ENCODE measurements at regions not wholly inside any gene's neighbourhood (a gene's known extent, or its start where the extent isn't known, plus 50 kb on each side); places are given as distances from the start of the nearest gene placed in this dataset.

DNA sequence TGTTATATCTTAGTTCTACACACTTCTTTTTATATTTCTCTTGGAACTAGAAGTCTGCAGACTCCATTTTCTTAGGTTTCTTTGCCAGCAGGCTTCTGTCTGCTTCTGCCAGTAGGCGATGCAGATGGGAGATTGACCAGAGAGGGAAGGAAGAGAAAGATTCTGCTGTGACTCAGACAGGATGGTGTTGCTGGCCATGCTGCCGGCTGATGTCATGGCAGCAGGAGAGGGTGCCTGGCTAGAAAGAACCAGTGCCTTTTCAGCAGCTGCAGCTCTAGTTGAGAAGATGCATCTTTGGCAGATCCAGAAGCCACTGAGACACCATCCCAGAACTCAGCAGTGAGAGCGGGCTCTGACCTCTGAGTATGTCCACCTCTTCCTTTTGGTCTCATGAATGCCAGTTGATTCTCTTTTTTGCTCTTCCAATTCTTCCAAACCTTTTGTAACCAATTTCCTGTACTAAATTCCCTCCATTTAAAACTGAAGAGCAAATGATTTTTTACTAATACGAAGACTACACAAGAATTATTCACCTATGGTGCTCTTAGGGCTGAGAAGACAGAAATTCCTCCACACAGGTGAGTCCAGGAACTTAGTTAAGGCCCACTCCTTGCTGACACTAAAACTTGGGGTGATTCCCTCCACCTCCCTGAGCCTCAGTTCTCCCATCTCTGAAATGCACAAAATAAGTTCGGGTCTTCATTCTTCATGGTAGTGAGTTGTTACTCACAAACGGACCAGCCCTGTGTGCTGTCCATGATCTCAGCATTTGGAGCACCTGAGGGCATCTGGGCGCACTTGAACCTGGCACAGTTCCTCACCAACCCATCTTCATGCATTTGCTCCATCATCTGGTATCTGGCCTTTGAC lies 200.7 kb downstream of the MYCN start:
- DNase-seq = no peak

DNA sequence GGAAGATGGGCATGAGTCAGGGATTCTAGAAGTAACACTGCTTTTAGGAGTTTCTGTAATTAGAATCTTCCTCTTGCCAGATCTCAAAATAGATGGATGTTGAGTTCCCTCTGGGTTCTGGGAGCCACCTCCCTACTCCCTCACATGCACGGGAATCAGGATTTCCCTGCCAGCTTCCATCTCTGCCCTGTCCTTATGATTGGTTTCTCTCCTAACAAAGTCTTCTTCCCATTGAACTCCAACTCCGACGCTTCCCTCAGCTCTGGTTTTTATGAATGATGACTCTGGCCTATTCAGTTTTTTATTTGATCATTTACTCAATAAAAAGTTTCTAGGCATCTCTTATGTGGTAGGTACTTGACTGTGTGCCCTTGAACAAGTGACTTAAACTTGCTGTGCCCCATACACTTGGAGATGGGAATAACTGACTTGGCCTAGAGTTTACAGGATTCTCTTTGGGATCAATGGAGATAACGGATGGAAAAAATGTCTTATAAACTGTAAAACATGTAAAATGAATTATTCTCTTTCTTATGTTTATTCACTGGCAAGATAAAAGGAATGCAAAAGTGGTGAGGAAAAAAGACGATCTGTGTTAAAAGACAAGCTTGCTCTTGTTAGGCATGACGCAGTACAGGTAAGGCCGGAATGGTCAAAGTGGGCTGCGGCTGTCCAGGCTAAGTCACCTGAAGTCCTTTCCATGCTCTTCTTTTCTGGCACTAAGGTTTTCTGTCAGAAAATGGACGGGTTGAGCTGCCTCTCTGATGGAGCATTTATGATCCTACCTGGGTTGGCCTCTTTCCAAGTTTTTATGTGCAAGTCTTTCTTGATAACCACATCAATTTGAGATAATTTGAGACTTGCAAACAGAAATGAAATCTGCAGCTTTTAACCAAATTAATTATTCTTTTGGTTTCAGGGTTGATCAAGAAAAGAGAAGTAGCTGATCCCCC lies 199.6 kb downstream of the MYCN start:
- no peak for DNase-seq

DNA sequence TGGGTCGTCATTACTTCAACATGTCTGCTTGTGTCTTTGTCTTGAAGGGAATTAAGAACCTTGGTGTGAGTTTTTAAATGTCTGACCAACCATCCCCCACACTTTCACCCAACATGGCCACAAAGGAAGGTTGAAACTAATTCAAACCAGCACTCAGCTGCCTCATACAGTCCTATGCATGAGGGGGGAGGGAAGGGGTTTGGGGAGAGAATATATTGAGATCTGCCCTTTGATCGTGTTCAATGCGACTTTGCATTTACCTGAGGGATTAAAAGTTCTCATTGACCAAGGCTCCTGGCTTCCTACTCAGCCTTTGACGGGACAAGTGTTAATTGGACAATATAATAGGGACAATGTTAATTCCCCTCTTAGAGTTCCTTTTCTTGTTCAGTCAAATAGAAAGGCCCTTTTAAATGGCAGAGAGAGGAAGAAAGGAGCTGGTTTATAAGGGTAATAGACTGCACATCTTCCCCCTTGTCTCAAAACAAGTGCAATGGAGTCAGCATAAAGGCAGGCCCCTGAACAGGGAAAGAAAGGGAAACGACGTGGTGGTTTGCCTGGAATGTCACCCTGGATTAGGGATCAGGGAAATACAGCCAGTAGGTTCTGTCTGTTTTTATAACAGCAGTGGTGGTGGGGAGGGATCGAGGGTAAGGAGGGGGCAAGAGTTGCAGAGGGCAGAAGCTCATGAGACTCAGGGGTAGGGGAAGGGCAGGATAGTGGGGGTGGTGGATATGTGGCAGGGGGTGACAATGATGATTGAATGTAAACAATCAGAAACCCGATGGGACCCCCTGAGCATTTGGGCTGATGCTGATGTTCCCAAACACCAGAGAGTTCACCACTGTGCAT lies 198.7 kb downstream of the MYCN start:
- DNase-seq = no peak

DNA sequence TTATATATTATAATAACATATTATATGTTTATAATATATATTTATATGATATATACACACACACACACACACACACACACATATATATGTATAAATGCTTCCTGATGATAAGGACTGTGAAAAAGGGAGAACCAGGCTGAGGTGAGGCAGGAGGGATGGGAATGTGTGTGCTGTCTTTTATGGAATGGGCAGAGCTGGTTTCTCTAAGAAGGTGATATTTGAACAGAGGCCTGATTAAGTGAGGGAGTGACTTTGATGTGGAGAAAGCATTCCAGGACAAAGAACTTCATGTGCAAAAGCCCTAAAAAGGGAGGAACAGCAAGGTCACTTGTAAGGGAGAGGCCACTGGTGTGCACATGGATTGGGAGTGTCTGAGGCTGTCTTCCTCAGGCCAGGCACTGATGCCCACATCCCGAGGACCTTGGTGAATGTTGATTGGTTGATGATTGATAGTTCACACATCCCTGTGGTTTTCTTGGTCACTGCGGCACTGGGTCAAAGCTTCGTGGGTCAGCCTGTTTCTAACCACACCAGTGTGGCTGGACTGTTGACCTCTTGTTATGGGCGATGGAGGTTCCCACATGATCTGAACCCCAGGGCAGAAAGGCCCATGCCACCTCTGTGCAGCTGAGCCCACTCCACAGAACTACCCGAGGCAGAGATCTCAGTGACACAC lies 196.9 kb downstream of the MYCN start:
- no peak for DNase-seq

DNA sequence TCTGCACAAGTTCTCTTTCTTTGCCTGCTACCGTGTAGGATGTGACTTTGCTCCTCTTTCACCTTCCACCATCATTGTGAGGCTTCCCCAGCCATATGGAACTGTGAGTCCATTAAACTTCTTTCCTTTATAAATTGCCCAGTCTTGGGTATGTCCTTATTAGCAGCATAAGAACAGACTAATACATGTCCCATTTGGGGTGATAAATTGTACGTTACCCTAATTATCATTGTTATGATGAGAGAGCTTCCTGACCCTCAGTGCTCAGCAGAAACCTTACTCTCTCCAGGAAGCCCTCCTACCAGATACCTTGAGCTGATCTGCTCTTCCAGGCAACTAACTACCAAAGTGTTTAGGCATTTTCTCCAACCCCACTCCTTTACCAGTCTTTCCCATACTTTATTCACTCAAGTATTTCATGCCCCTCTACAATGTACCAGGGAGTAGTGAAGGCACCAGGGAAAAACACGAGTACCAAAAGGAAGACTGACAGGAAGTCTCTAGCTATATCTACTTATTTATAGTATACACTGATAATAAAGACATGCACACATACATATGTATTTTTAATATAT lies 196.2 kb downstream of the MYCN start:
- DNase-seq = no peak

DNA sequence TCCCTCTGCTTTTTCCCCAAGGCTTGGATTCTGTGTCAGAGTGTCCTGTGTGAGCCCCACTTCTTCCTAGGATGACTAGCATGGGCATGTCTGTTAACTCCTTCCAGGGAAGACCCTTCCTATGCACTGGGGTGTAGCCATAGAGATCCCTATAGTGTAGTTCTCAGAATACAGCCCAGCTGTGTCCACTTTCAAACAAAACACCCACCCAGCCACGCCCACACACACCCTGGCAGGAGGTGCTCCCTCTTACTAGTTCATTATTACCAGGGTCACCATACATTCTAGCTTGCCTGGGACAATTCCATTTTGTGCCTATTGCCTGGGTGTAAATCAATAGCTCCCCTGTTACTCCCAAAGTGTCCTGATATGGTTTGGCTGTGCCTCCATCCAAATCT lies 195.6 kb downstream of the MYCN start:
- DNase-seq = no peak

DNA sequence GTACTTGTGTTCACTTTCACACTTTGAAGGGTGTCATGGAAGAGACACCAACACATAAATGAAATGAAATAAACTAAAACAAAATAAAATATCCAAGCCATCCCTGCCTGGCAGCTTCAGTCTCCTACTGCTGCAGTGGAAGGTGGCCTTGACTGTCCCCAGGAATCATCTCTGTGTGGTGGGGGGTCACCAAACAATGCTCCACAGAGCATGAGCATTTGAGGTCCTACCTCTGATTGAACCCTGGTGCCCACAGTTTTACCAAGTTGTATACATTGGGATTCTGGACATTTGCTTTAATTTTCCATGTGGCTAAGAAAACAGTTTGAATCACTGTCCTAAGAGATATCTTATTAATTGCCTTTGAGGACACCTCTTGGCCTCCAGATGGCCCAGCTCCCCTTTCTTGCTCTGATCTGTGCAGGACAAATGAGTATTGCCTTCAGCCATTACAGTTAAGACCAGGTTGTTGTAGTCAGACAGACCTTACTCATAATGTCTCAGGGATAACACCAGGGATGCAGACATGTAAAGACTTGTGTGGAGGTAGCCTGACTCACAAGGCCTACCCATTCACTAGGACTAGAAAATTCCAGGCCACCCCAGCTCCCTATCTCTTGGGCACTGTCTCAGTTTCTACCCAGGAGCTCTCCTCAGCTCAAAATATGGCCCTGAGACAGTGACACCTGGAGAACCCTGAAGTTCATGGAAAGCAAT lies 195.0 kb downstream of the MYCN start:
- DNase-seq = no peak

DNA sequence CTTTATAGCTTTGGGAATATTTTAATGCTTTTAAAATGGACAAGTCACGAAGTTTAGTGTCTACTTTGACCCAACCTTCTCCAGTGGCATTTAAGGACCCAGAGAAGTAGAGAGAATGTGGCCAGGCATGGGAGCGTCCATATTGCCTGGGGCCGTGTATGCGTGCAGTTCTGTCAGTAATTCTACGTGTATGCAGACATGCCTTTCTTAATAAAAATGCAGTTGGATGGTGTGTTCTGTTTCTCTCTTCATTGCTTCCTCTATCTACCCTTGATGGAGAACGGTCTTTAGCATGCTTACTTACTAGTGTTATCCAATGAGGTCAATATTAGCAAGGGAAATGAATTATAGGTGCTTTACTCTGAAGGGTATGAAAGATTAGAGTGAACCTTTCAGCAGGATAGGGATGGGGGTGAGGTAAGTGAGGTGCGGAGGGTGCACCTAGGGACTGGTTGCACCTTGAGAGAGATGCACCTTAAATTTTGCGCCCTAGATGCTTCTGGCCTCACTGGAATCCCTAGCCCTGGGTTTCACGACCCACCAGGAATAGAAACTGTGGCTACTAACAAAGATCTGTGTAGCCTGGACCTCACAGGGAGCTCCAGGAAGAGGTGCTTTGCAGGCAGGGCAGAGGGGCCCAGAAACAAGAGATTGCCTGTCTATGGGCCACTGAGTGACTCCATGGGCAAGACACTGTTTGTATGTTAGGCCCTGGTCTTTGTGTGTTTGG lies 194.3 kb downstream of the MYCN start:
- no peak for DNase-seq

DNA sequence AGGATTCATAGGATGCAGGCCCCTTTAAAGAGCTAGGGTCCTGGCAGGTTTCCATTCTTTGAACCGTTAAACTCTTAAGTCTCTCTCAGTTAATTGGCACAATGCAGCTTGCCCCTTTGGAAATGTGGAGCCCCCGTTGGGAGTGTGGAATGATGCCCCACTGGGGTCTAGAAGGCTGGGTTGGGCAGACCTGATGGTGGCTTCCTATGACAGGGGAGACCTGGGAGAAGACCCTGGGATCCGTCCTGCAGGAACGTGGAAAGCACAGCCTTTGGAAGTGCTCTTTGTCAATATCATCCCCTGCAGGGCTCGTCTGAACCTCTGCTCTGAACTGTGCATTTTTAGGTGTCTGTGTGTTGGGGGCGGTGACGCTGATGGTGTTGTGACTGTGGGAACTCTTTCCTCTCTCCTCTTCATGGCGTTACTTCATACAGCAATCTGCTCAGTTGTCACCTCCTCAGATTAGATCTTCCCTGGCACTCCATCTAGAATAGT lies 190.6 kb downstream of the MYCN start:
- no peak for DNase-seq

DNA sequence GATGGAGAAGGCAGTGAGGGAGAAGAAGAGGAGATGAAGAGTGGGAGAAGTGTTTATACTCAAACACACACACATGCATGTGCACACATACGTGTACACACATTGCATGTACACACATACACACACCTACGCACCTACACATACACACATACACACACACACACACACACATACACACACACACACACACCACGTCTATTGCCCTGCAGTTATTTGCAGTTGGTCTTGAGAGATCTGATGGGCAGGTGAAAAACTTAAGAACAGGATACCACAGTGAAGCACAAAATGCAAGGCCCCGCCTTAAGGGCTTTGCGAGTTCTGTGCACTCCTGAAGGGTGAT lies 190.2 kb downstream of the MYCN start:
- no peak for DNase-seq

DNA sequence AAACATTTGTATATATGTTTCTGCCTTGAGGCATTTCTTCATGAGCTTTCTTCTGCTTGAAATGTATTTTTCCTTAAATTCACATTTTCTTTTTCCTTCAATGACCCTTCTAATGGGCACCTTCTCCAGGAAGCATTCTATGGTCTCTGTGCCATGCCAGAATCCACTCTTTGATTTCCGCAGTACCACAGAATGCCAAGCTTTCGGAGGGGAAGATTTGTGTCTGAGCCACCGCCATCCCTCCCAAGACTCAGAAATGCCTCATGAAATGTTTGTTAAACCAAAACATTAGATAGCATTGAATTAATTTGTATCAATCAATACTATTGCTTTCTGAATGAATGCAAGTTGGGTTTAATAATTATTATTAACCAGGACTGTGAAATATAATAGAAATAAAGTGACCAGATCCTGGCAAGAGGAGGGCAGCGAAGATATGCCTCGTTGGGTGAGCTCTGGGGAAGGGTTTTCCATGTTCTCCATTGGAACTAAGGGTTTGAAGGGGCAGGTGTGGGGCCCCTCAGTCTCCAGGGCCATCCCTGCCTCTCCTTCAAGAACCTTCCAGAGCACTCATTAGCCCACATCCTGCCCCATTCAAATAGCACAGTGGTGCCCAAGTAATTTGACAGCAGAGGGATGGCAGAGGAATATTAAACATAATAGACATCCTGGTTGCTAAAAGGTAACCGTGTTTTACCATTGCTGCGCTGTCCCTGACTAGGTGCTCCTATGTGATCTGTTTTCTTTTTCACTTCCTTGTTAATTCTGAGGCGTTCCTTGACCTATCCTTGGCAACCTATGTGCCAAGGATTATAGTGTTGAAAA lies 189.6 kb downstream of the MYCN start:
- no peak for DNase-seq

DNA sequence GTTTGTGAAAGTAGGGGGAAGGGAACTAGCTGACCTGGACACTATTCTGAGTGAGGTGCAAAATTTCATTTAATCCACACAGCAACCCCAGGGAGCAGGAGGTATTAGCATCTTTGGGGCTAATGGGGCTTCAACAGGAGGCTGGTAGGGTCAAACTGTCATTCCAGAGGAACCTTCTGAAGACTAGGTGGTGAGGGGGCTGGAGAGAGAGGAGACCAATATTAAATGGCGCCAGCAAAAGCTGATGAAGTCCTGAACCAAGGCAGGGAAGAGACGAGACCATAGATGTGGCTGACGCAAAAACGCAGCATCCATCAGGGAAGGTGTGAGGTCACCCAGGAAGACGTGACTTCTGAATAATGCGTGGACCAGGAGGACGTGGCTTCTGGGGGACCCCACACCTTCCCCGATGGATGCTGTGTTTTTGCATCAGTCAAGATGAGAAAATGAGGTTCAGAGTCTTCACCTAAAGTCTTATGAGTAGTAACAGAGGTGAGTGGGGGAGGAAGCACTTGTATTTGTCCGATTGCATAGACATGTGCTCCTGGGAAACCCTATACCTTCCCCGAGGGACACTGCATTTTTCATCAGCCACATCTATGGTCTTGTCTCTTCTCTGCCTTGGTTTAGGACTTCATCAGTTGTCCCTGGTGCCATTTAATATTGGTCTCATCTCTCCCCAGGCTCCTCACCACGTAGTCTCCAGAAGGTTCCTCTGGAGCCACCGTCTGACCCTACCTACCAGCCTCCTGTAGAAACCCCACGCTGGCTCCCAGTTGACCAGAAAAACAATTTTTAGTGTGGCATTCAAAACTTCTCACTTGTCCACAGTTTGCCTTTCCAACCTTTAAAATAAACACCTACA lies 188.6 kb downstream of the MYCN start:
- DNase-seq = no peak

DNA sequence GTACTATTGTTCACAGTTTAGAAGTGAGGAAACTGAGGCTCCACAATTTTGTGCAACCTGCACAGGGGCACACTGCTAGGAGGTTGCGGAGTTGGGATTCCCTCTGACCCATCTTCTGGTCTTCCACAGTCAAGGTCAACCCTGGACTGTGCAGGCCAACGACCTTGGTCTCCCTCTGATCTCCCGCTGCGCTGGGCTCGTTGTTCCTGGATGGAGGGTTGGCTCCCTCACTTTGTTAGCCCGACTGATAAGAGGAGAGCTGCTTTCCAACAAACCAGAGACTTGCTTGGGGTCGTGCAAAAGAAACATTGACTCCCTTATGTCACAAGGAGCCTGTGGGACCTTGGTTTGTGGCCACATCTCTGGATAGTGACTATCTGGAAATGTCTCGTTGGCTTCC lies 187.6 kb downstream of the MYCN start:
- no peak for DNase-seq

DNA sequence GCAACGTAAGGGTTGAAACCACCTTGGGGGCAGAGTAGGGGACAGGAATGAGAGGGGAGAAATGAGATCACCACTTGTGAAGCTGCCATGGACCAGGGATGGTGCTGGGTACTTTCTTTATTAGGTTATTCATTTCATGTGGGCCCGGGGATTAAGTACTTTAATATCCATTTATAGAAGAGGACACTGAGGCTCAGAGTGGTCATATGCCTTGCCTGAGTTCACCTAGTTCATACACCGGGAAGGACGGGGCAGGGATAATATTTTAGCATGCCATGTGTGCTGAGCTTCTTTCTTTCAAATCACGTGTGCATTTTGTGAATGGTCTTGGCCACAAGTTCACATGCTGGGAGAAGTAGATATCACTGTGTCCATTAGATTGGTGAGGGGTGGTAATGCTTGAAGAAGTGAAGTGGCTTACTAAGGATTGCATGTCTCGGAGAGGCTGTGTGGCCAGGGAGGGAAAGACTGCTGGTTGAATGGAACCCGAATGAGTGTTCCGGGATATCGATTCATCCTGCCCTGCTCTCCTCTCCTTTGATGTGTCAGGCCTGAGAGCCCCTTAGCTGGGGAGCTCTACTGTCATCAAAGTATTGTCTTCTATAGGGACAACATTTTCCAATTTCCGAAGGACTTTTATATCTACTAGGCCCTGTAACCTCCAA lies 187.1 kb downstream of the MYCN start:
- DNase-seq = no peak

DNA sequence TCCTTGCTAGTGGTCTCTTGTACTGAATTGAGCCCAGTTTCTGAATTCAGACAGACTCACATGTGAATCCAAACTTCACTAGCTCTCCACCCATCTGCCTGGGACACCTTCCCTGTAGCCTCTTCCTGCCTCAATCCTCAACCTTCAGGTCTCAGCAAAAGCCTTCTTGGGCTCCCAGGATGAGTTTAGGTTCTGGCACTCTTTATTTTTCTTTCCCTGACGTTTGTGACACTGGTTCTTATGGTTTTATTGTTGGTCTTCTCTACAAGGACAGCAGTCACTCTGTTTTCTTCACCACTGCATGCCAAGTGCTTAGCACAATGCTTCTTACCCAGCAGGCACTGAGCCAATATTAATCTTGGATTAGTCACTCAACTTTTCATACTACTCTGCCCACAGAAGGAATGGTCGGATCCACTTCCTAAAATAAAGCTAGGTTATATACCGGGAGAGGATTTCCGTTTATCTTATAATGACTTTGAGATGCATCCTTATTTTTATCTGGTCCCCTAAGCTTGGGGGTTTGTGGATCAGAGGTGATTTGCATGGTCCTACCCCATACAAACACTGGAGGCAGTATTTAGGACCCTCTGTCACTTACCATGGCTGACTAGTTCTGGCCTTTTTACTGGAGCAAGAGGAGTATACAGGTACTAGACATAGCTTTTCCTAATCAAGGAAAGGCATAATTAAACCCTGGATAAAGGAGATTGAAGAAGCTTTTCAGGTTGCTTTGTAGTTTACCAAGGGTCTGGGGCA lies 186.3 kb downstream of the MYCN start:
- no peak for DNase-seq

DNA sequence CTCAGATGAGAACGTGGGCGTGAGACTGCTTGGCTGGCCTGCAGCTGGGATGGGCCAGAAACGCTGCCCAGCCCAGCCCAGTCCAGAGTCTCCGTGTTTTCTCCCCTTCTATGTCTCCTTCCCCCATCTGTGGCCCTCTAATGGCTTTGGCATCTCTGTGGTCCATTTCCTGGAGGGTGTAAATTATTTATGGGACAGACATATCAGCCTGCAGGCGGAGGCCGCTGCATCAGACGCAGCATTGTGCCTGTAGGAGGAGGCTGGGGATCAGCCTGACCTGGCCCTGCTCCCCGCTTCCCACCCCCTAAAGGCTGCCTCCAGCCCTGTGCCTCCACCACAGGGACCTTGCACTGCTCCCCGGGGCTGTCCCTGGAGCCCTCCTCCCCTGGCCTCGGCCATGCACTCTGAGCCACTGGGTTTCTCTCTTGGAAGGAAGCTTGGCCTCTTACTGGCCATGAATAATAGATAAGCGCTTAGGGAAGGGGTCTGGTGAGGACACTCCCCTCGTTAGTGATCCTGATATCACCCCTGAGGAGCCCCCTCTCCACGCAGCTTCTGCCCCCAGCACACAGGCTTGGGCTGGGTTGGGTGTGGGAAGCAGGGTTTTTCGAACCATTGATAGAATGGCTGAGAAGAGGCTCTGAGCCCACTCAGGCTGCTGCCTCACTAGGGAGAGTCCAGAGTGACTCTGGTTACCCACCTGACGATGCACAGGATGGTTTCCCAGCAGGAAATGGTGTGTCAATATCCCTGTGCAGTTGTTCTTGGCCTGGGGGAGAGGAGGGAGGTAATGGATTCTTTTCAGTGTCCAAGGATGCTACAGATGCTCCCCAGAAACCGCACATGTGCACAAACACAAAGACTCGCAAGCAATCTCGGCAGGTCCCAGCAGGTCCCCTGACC lies 185.5 kb downstream of the MYCN start:
- DNase-seq = no peak

All from NCI-H524 treated with DMSO at 0.1 percent for 48 hours (cell line).